ENCODE measurements at regions not wholly inside any gene's neighbourhood (a gene's known extent, or its start where the extent isn't known, plus 50 kb on each side); places are given as distances from the start of the nearest gene placed in this dataset.

DNA sequence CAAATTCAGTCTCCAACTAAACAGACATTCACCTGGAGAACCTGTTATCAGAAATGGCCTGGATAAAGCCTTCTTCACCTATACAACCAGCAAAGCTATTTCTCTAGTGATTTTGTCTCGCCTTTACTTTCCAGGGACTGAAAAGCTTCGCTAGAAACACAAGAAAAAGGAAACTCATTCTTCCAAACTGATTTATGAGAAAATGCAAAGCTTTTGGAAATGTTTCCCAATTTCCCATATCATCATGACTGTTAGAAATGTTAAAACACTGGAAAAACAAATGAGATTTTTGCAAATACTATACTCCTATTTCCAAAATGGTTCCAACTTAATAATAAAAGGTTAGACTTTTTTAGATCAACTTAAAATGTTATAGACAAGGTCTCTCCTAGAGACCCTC, 218.7 kb downstream of the PAX3 start:
- no peaks in the 10 kb centered on the region for H4K20me1 ChIP-seq (ENCODE audit: low read length)
- H3K4me3 ChIP-seq (ENCODE audit: low read length): no peak overlapping the region
- H3K4me2 ChIP-seq (ENCODE audit: low read length): no peak overlapping the region
- intact Hi-C loops (cut with micrococcal nuclease): no loop called here
- H3K9me3 ChIP-seq (ENCODE audit: low read length): no peaks in the 10 kb centered on the region
- ChIA-PET CTCF (no interaction called here), POLR2A (ENCODE audit: unreplicated experiment) (no interaction called here)
- H3K9ac ChIP-seq (ENCODE audit: low read length): no peak overlapping the region
- ATAC-seq (no peak), DNase-seq (no peak)
- no peaks in the 10 kb centered on the region for H3F3A ChIP-seq (ENCODE audit: low read length, unreplicated experiment)
- no peaks in the 10 kb centered on the region for H3K36me3 ChIP-seq (ENCODE audit: low read depth, low read length)
- no peaks in the 10 kb centered on the region for H3K4me1 ChIP-seq (ENCODE audit: insufficient read depth, low read length)
- H3K79me2 ChIP-seq (ENCODE audit: low read length): no peaks in the 10 kb centered on the region
- no peaks in the 10 kb centered on the region for H3K9me2 ChIP-seq (replicated peaks; ENCODE audit: low read length)
- TF ChIP-seq, protein P1, sequence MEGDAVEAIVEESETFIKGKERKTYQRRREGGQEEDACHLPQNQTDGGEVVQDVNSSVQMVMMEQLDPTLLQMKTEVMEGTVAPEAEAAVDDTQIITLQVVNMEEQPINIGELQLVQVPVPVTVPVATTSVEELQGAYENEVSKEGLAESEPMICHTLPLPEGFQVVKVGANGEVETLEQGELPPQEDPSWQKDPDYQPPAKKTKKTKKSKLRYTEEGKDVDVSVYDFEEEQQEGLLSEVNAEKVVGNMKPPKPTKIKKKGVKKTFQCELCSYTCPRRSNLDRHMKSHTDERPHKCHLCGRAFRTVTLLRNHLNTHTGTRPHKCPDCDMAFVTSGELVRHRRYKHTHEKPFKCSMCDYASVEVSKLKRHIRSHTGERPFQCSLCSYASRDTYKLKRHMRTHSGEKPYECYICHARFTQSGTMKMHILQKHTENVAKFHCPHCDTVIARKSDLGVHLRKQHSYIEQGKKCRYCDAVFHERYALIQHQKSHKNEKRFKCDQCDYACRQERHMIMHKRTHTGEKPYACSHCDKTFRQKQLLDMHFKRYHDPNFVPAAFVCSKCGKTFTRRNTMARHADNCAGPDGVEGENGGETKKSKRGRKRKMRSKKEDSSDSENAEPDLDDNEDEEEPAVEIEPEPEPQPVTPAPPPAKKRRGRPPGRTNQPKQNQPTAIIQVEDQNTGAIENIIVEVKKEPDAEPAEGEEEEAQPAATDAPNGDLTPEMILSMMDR (conservative IDR thresholded peaks at IDR 0.05; ENCODE audit: low read depth, low read length): no peak
- no peak for TF ChIP-seq EZH2 (IDR thresholded peaks at IDR 0.05; ENCODE audit: low read length, unreplicated experiment)
- no peak for TF ChIP-seq EZH2phosphoT487 (IDR thresholded peaks at IDR 0.05; ENCODE audit: borderline replicate concordance, low read length)
- no peak overlapping the region for H3K27ac ChIP-seq (ENCODE audit: low read length)
- H3K27me3 ChIP-seq (ENCODE audit: low read length): peaks cover 77% of the 10 kb centered on the region
- BruUV-seq (replicated peaks): no TSS peak
- H2AFZ ChIP-seq (ENCODE audit: low read length): no peak overlapping the region

- ChIA-PET CTCF (no interaction called here), POLR2A (ENCODE audit: unreplicated experiment) (no interaction called here)
- no peaks in the 10 kb centered on the region for H3K79me2 ChIP-seq (ENCODE audit: low read length)
- H3K36me3 ChIP-seq (ENCODE audit: low read depth, low read length): no peaks in the 10 kb centered on the region
- intact Hi-C loops (cut with micrococcal nuclease): no loop called here
- ATAC-seq: no peak
- DNase-seq: no peak
- H3K9ac ChIP-seq (ENCODE audit: low read length): no peak overlapping the region
- no peaks in the 10 kb centered on the region for H3F3A ChIP-seq (ENCODE audit: low read length, unreplicated experiment)
- H3K9me2 ChIP-seq (replicated peaks; ENCODE audit: low read length): no peaks in the 10 kb centered on the region
- H3K4me3 ChIP-seq (ENCODE audit: low read length): no peak overlapping the region
- H2AFZ ChIP-seq (ENCODE audit: low read length): no peak overlapping the region
- no peaks in the 10 kb centered on the region for H3K9me3 ChIP-seq (ENCODE audit: low read length)
- no peak overlapping the region for H3K27ac ChIP-seq (ENCODE audit: low read length)
- H4K20me1 ChIP-seq (ENCODE audit: low read length): no peaks in the 10 kb centered on the region
- no peak overlapping the region for H3K4me2 ChIP-seq (ENCODE audit: low read length)
- TF ChIP-seq EZH2phosphoT487 (IDR thresholded peaks at IDR 0.05; ENCODE audit: borderline replicate concordance, low read length) (no peak), EZH2 (IDR thresholded peaks at IDR 0.05; ENCODE audit: low read length, unreplicated experiment) (no peak)
- TF ChIP-seq, protein P1 (conservative IDR thresholded peaks at IDR 0.05; ENCODE audit: low read depth, low read length): no peak
- H3K4me1 ChIP-seq (ENCODE audit: insufficient read depth, low read length): no peaks in the 10 kb centered on the region
- BruUV-seq (replicated peaks): no TSS peak
- peaks cover 86% of the 10 kb centered on the region for H3K27me3 ChIP-seq (ENCODE audit: low read length)
Observed at GRCh38 chr2:222076973-222077690, 221.7 kb downstream of the PAX3 start.

GRCh38 chr2:222074674-222075073, 224.1 kb downstream of the PAX3 start:
- no peak overlapping the region for H3K27ac ChIP-seq (ENCODE audit: low read length)
- no peaks in the 10 kb centered on the region for H3F3A ChIP-seq (ENCODE audit: low read length, unreplicated experiment)
- H3K4me3 ChIP-seq (ENCODE audit: low read length): no peak overlapping the region
- H3K9ac ChIP-seq (ENCODE audit: low read length): no peak overlapping the region
- H4K20me1 ChIP-seq (ENCODE audit: low read length): no peaks in the 10 kb centered on the region
- no peak for ATAC-seq
- intact Hi-C loops (cut with micrococcal nuclease): no loop called here
- POLR2A ChIA-PET (ENCODE audit: unreplicated experiment): no interaction called here
- no peaks in the 10 kb centered on the region for H3K4me1 ChIP-seq (ENCODE audit: insufficient read depth, low read length)
- no peaks in the 10 kb centered on the region for H3K9me2 ChIP-seq (replicated peaks; ENCODE audit: low read length)
- TF ChIP-seq EZH2 (IDR thresholded peaks at IDR 0.05; ENCODE audit: low read length, unreplicated experiment) (no peak), EZH2phosphoT487 (IDR thresholded peaks at IDR 0.05; ENCODE audit: borderline replicate concordance, low read length) (no peak)
- TF ChIP-seq, protein P1 (conservative IDR thresholded peaks at IDR 0.05; ENCODE audit: low read depth, low read length): no peak
- no peak overlapping the region for H2AFZ ChIP-seq (ENCODE audit: low read length)
- H3K36me3 ChIP-seq (ENCODE audit: low read depth, low read length): no peaks in the 10 kb centered on the region
- peaks cover 75% of the 10 kb centered on the region for H3K27me3 ChIP-seq (ENCODE audit: low read length)
- no peak overlapping the region for H3K4me2 ChIP-seq (ENCODE audit: low read length)
- no TSS peak for BruUV-seq (replicated peaks)
- H3K79me2 ChIP-seq (ENCODE audit: low read length): no peaks in the 10 kb centered on the region
- DNase-seq: no peak
- CTCF ChIA-PET: no interaction called here
- H3K9me3 ChIP-seq (ENCODE audit: low read length): no peaks in the 10 kb centered on the region
